Nephron (organoid): ENCODE measurements at regions not wholly inside any gene's neighbourhood (a gene's known extent, or its start where the extent isn't known, plus 50 kb on each side); places are given as distances from the start of the nearest gene placed in this dataset.

ENCODE experiments used
- H3K27ac Mint-ChIP-seq, 3 experiments: 2 replicates each; pipeline ENCODE4 v1.8.0; 2020; ENCODE audit warnings: mixed read lengths in 3 of 3, mild to moderate bottlenecking in 2 of 3, moderate library complexity in 1 of 3
- H3K27me3 Mint-ChIP-seq: 2 replicates; pipeline ENCODE4 v1.8.0; 2021; ENCODE audit warnings: low read depth, mild to moderate bottlenecking, moderate library complexity, mixed read lengths
- H3K36me3 Mint-ChIP-seq: 2 replicates; pipeline ENCODE4 v1.8.0; 2020; ENCODE audit warnings: low read depth, mixed read lengths
- H3K4me1 Mint-ChIP-seq: 2 replicates; pipeline ENCODE4 v1.8.0; 2020; ENCODE audit warnings: mixed read lengths
- H3K4me3 Mint-ChIP-seq, 3 experiments: 2 replicates each; pipeline ENCODE4 v1.8.0; 2020; ENCODE audit warnings: mild to moderate bottlenecking in 3 of 3, mixed read lengths in 3 of 3, moderate library complexity in 2 of 3
- H3K9me3 Mint-ChIP-seq: 2 replicates; pipeline ENCODE4 v1.8.0; 2020; ENCODE audit warnings: mixed read lengths
- TF ChIP-seq, protein P1 (sequence below), 3 experiments: fragments of 200-600 bp; sonication (generic); IDR thresholded peaks; one replicate each; pipeline ENCODE4 v1.5.0; 2021; ENCODE audit warnings: antibody characterized with exemption in 3 of 3; ENCODE audit not compliant: unreplicated experiment in 3 of 3

DNA sequence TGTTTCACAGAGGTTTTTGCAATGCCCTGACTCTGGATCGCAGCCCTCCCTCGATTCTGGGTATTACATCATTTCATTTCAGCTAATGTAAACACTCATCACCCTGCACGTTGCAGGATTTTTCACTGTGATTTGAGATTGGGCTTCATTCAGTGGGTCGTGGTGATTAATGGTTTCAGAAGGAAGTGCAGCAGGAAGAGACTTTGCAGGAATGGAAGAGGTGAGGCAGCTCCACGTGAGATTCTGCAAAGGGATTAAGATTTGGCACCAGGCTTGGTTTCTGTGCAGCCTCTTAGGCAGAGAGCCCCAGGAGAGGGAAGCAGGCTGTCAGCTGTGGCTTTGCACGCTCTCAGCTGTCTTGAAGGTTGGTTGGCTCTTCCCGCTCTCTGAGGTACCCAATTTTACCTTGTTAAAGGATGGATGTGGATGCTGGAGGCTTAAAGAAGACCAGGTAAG is 95.2 kb downstream of the PLCE1 start:
- peaks cover 55% of the 10 kb centered on the region for H3K4me1 Mint-ChIP-seq
- no peaks in the 10 kb centered on the region for H3K9me3 Mint-ChIP-seq
- TF ChIP-seq, protein P1, sequence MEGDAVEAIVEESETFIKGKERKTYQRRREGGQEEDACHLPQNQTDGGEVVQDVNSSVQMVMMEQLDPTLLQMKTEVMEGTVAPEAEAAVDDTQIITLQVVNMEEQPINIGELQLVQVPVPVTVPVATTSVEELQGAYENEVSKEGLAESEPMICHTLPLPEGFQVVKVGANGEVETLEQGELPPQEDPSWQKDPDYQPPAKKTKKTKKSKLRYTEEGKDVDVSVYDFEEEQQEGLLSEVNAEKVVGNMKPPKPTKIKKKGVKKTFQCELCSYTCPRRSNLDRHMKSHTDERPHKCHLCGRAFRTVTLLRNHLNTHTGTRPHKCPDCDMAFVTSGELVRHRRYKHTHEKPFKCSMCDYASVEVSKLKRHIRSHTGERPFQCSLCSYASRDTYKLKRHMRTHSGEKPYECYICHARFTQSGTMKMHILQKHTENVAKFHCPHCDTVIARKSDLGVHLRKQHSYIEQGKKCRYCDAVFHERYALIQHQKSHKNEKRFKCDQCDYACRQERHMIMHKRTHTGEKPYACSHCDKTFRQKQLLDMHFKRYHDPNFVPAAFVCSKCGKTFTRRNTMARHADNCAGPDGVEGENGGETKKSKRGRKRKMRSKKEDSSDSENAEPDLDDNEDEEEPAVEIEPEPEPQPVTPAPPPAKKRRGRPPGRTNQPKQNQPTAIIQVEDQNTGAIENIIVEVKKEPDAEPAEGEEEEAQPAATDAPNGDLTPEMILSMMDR (IDR thresholded peaks at IDR 0.05; ENCODE audit: unreplicated experiment in 3 of 3): no peak
- H3K4me3 Mint-ChIP-seq: no peak overlapping the region
- H3K27ac Mint-ChIP-seq: peak overlapping the region in 2 of 3 experiments; percentile 6 to 37
- no peaks in the 10 kb centered on the region for H3K36me3 Mint-ChIP-seq
- no peaks in the 10 kb centered on the region for H3K27me3 Mint-ChIP-seq

DNA sequence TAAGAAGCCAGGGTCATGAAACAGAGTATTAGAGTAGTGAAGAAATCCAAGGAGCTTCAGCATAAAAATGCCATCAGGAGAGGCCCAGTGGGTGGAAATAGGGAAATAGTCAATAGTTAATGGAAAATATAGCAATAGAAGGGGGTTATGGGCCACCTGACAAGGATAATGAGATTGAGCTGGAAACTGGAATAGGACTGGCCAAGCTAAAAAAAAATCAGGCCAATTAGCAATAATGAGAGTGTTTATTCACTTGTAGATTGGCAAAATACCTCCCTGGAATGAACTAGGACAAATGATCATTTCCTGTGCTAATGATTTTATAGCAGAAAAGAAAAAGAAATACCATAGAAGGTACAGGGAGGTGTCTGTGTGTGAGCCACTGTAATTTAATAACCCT is 97.9 kb downstream of the PLCE1 start:
- no peak overlapping the region for H3K4me3 Mint-ChIP-seq
- H3K27ac Mint-ChIP-seq: no peak overlapping the region
- no peaks in the 10 kb centered on the region for H3K36me3 Mint-ChIP-seq
- no peaks in the 10 kb centered on the region for H3K9me3 Mint-ChIP-seq
- TF ChIP-seq, protein P1 (IDR thresholded peaks at IDR 0.05; ENCODE audit: unreplicated experiment in 3 of 3): no peak
- H3K27me3 Mint-ChIP-seq: no peaks in the 10 kb centered on the region
- peaks cover 43% of the 10 kb centered on the region for H3K4me1 Mint-ChIP-seq

DNA sequence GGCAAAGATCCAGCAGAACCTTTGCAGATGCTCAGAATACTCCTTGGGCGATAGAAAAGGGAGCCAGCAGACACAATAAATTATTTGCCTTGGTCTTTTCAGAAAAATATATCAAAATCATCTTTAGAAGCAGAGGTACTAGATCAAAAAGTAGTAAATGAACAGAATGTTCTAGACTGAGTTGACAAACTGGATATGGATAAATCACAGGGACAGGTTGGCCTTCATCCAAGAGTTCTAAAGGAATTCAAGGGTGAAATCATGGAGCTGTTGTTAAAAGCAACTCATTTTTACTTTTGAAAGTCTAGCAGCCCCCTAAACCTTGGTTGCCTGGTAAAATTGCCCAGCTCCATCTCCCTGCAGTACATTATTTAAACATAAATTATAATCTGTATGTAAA is 99.1 kb downstream of the PLCE1 start:
- H3K36me3 Mint-ChIP-seq: no peaks in the 10 kb centered on the region
- TF ChIP-seq, protein P1 (IDR thresholded peaks at IDR 0.05; ENCODE audit: unreplicated experiment in 3 of 3): no peak
- no peak overlapping the region for H3K4me3 Mint-ChIP-seq
- H3K4me1 Mint-ChIP-seq: peaks cover 43% of the 10 kb centered on the region
- H3K27ac Mint-ChIP-seq: peak overlapping the region in 2 of 3 experiments; percentile 42 to 51
- H3K9me3 Mint-ChIP-seq: no peaks in the 10 kb centered on the region
- peaks cover 4% of the 10 kb centered on the region for H3K27me3 Mint-ChIP-seq

DNA sequence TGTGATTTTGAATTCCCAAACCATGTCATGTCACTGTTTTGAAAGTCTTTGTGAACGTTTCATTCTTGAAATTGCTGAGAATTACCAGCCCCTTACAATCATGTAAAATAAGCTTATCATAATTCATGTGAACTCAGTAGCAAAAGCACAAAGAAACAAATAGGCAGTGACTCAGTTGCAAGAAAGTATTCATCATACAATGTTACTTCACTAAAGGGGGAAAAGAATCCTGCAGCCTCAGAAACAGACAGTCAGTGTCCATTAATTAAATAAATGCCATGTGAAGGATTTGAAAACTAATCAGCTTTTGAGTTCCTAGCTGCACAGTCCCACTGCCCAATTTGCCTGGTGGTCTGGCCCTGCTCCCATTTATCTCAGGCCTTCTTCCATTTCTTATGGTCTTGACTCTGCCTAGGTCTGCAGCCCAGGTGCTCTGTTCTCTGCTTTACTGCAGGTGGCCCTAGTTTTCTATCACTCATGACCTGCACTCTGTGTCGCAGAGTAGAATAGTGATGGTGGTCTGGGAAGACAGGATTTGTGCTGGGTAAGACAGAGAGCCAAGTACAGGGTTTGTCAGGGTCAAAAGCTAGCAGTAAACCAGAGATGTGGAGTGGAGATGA is 99.7 kb downstream of the PLCE1 start:
- H3K27ac Mint-ChIP-seq: no peak overlapping the region
- H3K4me3 Mint-ChIP-seq: no peak overlapping the region
- peaks cover 43% of the 10 kb centered on the region for H3K4me1 Mint-ChIP-seq
- H3K36me3 Mint-ChIP-seq: no peaks in the 10 kb centered on the region
- no peaks in the 10 kb centered on the region for H3K9me3 Mint-ChIP-seq
- TF ChIP-seq, protein P1 (IDR thresholded peaks at IDR 0.05; ENCODE audit: unreplicated experiment in 3 of 3): no peak
- peaks cover 4% of the 10 kb centered on the region for H3K27me3 Mint-ChIP-seq

DNA sequence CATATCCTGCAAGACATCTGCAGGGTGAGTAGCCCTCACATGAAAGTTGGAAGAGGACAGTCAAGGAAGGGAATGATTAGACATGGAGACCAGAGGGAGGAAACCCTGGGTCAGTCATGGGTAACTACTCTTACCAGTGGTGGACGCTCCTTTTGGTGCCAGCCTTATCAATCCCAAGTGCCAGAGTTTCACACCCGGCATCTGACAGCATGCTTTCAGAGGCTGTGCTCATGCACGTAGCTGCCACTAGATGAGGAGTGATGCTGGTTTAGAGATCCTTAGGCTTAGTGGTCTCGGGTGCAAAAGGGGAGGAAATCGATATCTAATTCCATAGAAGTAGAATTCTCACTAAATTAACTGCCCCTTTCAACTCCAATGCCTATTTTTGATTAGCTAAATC is 100.8 kb downstream of the PLCE1 start:
- Mint-ChIP-seq H3K27ac (no peak overlapping the region), H3K4me3 (no peak overlapping the region), H3K27me3 (peaks cover 4% of the 10 kb centered on the region), H3K9me3 (no peaks in the 10 kb centered on the region), H3K4me1 (peaks cover 45% of the 10 kb centered on the region), H3K36me3 (no peaks in the 10 kb centered on the region)
- TF ChIP-seq, protein P1 (IDR thresholded peaks at IDR 0.05; ENCODE audit: unreplicated experiment in 3 of 3): no peak

DNA sequence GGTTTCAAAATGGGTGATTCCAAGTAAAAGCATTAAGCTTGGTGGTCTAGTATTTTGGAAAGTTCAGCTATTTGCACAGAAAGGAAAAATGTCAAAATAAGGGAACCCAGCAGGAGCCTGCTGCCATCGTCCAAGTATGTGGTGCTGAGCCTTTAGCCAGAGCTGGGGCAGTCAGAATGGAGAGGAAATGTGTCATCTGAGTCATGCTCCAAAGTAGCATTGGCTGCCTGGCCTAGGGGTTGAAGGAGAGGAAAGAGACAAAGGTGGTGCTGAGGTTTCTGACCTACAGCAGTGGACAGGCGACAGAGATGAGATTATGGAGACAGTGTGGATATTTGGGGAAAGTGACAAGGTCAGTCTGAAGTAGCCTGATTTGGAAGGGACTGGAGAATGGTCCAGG is 103.9 kb downstream of the PLCE1 start:
- TF ChIP-seq, protein P1 (IDR thresholded peaks at IDR 0.05; ENCODE audit: unreplicated experiment in 3 of 3): no peak
- H3K4me3 Mint-ChIP-seq: no peak overlapping the region
- H3K36me3 Mint-ChIP-seq: no peaks in the 10 kb centered on the region
- H3K9me3 Mint-ChIP-seq: no peaks in the 10 kb centered on the region
- peaks cover 45% of the 10 kb centered on the region for H3K4me1 Mint-ChIP-seq
- peaks cover 12% of the 10 kb centered on the region for H3K27me3 Mint-ChIP-seq
- H3K27ac Mint-ChIP-seq: no peak overlapping the region
